CD4-positive, alpha-beta T cell (primary cell): ENCODE measurements at regions not wholly inside any gene's neighbourhood (a gene's known extent, or its start where the extent isn't known, plus 50 kb on each side); places are given as distances from the start of the nearest gene placed in this dataset.

Source experiments
- ATAC-seq: fragments of 200-7000 bp; cut with Tn5 transposase; one replicate; pipeline ENCODE4 v1.10.0; 2022; ENCODE audit warnings: mild to moderate bottlenecking; ENCODE audit not compliant: poor library complexity
- CTCF ChIA-PET: fragments of 350-600 bp; sonication (Branson Sonifier 250); formaldehyde crosslinking; loops from one replicate; lab custom pipeline; 2021; ENCODE audit warnings: antibody characterized with exemption, inconsistent platforms; lab: Charles Lee
- POLR2A ChIA-PET: fragments of 350-600 bp; sonication (Branson Sonifier 250); formaldehyde crosslinking; loops from one replicate; lab custom pipeline; 2021; ENCODE audit warnings: antibody characterized with exemption, inconsistent platforms; lab: Charles Lee
- DNase-seq, 14 experiments: peaks; one replicate each; pipeline ENCODE4 v3.0.0-alpha.2; 2013 to 2020; ENCODE audit warnings: mixed read lengths in 2 of 14
- H3K27ac ChIP-seq, 2 donors: one replicate each; pipeline versions ENCODE4 v1.5.1 to v1.7.0; 2013; ENCODE audit warnings: low read length in 2 of 2, low read depth in 1 of 2, mild to moderate bottlenecking in 1 of 2
- H3K27me3 ChIP-seq, 2 experiments: 1 replicate in 1 of 2; 2 replicates in 1 of 2; pipeline versions ENCODE4 v1.6.1 to v1.7.0; 2013; ENCODE audit warnings: low read length in 2 of 2, control low read depth in 1 of 2, mild to moderate bottlenecking in 1 of 2, moderate library complexity in 1 of 2; ENCODE audit not compliant: insufficient read depth in 2 of 2, control insufficient read depth in 1 of 2
- H3K36me3 ChIP-seq: one replicate; pipeline ENCODE4 v1.6.1; 2013; ENCODE audit warnings: low read length, control low read depth; ENCODE audit not compliant: insufficient read depth
- H3K4me1 ChIP-seq: one replicate; pipeline ENCODE4 v1.6.1; 2013; ENCODE audit warnings: low read length, control low read depth; ENCODE audit not compliant: insufficient read depth
- H3K4me3 ChIP-seq: one replicate; pipeline ENCODE4 v1.5.1; 2013; ENCODE audit warnings: mild to moderate bottlenecking, low read length, moderate library complexity
- H3K9me3 ChIP-seq, 2 experiments: 1 replicate in 1 of 2; 2 replicates in 1 of 2; pipeline versions ENCODE4 v1.6.1 to v1.7.0; 2013; ENCODE audit warnings: low read length in 2 of 2, mild to moderate bottlenecking in 2 of 2, control low read depth in 1 of 2, moderate library complexity in 1 of 2; ENCODE audit not compliant: control insufficient read depth in 1 of 2, insufficient read depth in 1 of 2
- H3K27ac Mint-ChIP-seq: one replicate; pipeline ENCODE4 v1.8.0; 2020; ENCODE audit warnings: mixed read lengths
- H3K27me3 Mint-ChIP-seq: one replicate; pipeline ENCODE4 v1.8.0; 2021; ENCODE audit warnings: mixed read lengths
- H3K36me3 Mint-ChIP-seq: one replicate; pipeline ENCODE4 v1.8.0; 2021; ENCODE audit warnings: low read depth, mixed read lengths
- H3K4me1 Mint-ChIP-seq: one replicate; pipeline ENCODE4 v1.8.0; 2021; ENCODE audit warnings: low read depth, mixed read lengths
- H3K4me3 Mint-ChIP-seq: one replicate; pipeline ENCODE4 v1.8.0; 2020; ENCODE audit warnings: mild to moderate bottlenecking, mixed read lengths
- H3K9me3 Mint-ChIP-seq: one replicate; pipeline ENCODE4 v1.8.0; 2020; ENCODE audit warnings: mixed read lengths
- CTCF ChIP-seq: fragments of 200-600 bp; IDR thresholded peaks from one replicate; pipeline ENCODE4 v1.8.0; 2022; ENCODE audit warnings: antibody characterized with exemption, mild to moderate bottlenecking
- intact Hi-C, 2 experiments: fragments of 100-400 bp; cut with DNase I in 1 of 2; cut with micrococcal nuclease in 1 of 2; formaldehyde crosslinking; loops; one replicate each; pipeline versions ENCODE4 v1.15.1 to v1.9.0; 2023 to 2025; cut with DNase I, micrococcal nuclease

DNA sequence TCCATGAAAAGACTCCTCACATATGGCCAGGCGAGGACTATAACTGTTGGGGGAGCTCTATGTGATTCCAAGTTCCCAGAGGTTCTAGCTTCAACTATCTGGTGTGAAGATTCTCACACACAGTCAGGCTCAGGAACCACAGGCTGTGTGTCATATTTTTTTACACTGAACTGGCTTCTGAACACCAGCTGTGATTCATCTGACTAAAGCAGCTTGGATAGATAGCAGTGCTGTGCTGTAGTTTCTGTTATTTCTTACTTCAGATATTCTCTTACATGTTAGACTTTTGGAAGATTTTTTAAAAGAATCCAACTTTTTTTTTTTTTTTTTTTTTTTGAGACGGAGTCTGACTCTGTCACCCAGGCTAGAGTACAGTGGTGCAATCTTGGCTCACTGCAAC lies 140.7 kb upstream of the MCHR2 start:
- H3K9me3 ChIP-seq: peaks cover 0 to 10% of the 10 kb centered on the region in 2 experiments
- CTCF ChIA-PET: interaction anchor here (0.6 kb wide), 1 partner anchor 107 kb away, joined by 4 read pairs; no protein-coding TSS in a partner anchor
- Mint-ChIP-seq H3K9me3 (peaks cover 6% of the 10 kb centered on the region), H3K4me1 (no peaks in the 10 kb centered on the region), H3K4me3 (no peak overlapping the region), H3K36me3 (no peaks in the 10 kb centered on the region), H3K27me3 (no peaks in the 10 kb centered on the region), H3K27ac (no peak overlapping the region)
- no peak overlapping the region for H3K27ac ChIP-seq
- DNase-seq: no peak
- POLR2A ChIA-PET: no interaction called here
- intact Hi-C loops: no loop called here
- no peaks in the 10 kb centered on the region for H3K36me3 ChIP-seq
- TF ChIP-seq CTCF: no peak
- no peak overlapping the region for H3K4me3 ChIP-seq
- ATAC-seq: no peak
- no peaks in the 10 kb centered on the region for H3K4me1 ChIP-seq
- no peaks in the 10 kb centered on the region for H3K27me3 ChIP-seq

GRCh38 chr6:100134297-100134696 lies 140.3 kb upstream of the MCHR2 start:
- Histone ChIP-seq H3K9me3 (peaks cover 0 to 10% of the 10 kb centered on the region in 2 experiments), H3K36me3 (no peaks in the 10 kb centered on the region), H3K27me3 (no peaks in the 10 kb centered on the region), H3K4me3 (no peak overlapping the region), H3K4me1 (no peaks in the 10 kb centered on the region), H3K27ac (no peak overlapping the region)
- POLR2A ChIA-PET: no interaction called here
- H3K9me3 Mint-ChIP-seq: peaks cover 6% of the 10 kb centered on the region
- CTCF ChIA-PET: interaction anchor here (0.6 kb wide), 1 partner anchor 106 kb away, joined by 4 read pairs; no protein-coding TSS in a partner anchor
- no peaks in the 10 kb centered on the region for H3K36me3 Mint-ChIP-seq
- no peaks in the 10 kb centered on the region for H3K4me1 Mint-ChIP-seq
- intact Hi-C loops: no loop called here
- ATAC-seq (no peak), DNase-seq (no peak)
- H3K27me3 Mint-ChIP-seq: no peaks in the 10 kb centered on the region
- no peak overlapping the region for H3K4me3 Mint-ChIP-seq
- no peak overlapping the region for H3K27ac Mint-ChIP-seq
- no peak for TF ChIP-seq CTCF

DNA sequence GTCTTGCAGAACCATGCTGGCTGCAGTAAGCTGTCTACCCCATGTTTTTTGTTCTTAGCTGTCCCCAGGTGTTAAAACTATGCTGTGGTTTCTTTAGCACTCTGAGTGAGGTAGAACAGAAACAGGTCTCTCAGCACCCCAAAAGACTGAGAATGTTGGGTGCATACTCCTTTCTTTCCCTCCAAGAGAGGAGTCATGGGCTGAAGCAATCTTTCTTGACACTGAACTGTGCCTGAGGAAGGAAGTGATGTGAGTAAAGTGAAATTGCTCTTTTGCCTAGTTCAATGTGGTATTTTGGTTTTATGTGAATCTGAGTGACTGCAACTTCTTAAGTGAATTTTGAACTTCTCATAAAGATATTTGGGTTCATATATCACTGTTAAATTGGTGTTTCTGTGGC lies 138.0 kb upstream of the MCHR2 start:
- Mint-ChIP-seq H3K27me3 (peaks cover 4% of the 10 kb centered on the region), H3K27ac (no peak overlapping the region), H3K36me3 (no peaks in the 10 kb centered on the region), H3K9me3 (peaks cover 6% of the 10 kb centered on the region), H3K4me3 (no peak overlapping the region), H3K4me1 (no peaks in the 10 kb centered on the region)
- Histone ChIP-seq H3K4me3 (no peak overlapping the region), H3K9me3 (peaks cover 0 to 10% of the 10 kb centered on the region in 2 experiments), H3K36me3 (no peaks in the 10 kb centered on the region), H3K27me3 (no peaks in the 10 kb centered on the region), H3K4me1 (no peaks in the 10 kb centered on the region), H3K27ac (no peak overlapping the region)
- ATAC-seq (no peak), DNase-seq (no peak)
- ChIA-PET CTCF (no interaction called here), POLR2A (no interaction called here)
- intact Hi-C loops: no loop called here
- TF ChIP-seq CTCF: no peak
